H1 (cell line): ENCODE measurements at regions not wholly inside any gene's neighbourhood (a gene's known extent, or its start where the extent isn't known, plus 50 kb on each side); places are given as distances from the start of the nearest gene placed in this dataset.

Experiments used
- CTCF ChIA-PET: fragments of 300-600 bp; sonication (Branson Sonifier 250); formaldehyde crosslinking; loops from one replicate; lab custom pipeline; 2021; ENCODE audit not compliant: partially characterized antibody; lab: Charles Lee
- POLR2A ChIA-PET: fragments of 300-600 bp; sonication (Branson Sonifier 250); formaldehyde crosslinking; loops from one replicate; lab custom pipeline; 2021; ENCODE audit warnings: inconsistent platforms; ENCODE audit not compliant: partially characterized antibody; lab: Charles Lee
- DNase-seq, 2 experiments: peaks; one replicate each; pipeline versions ENCODE4 v3.0.0 to v3.0.0-alpha.2; 2010 to 2022; ENCODE audit warnings: low spot score in 2 of 2, low read depth in 1 of 2, mixed read lengths in 1 of 2
- FAIRE-seq: peaks from 2 replicates; lab custom pipeline; 2011; peaks lifted over from hg19 to GRCh38; lab: Jason Lieb, UNC
- H2AFZ ChIP-seq: 2 replicates; pipeline ENCODE4 v1.8.1; 2012; ENCODE audit warnings: low read length, inconsistent platforms
- H2AK5ac ChIP-seq: 2 replicates; pipeline ENCODE4 v1.6.1; 2013; ENCODE audit warnings: low read depth, low read length
- H2BK120ac ChIP-seq: replicated peaks from 2 replicates; pipeline ENCODE3; 2013; ENCODE audit warnings: low read depth, low read length, inconsistent platforms
- H2BK12ac ChIP-seq: 2 replicates; pipeline ENCODE4 v1.6.1; 2013; ENCODE audit warnings: low read depth, low read length
- H2BK15ac ChIP-seq: 2 replicates; pipeline ENCODE4 v1.6.1; 2013; ENCODE audit warnings: low read length
- H2BK20ac ChIP-seq: 2 replicates; pipeline ENCODE4 v1.6.1; 2013; ENCODE audit warnings: low read length
- H2BK5ac ChIP-seq: 2 replicates; pipeline ENCODE4 v1.6.1; 2013; ENCODE audit warnings: low read depth, low read length
- H3K14ac ChIP-seq: 2 replicates; pipeline ENCODE4 v1.6.1; 2013; ENCODE audit warnings: inconsistent platforms; ENCODE audit not compliant: insufficient read length
- H3K18ac ChIP-seq: 2 replicates; pipeline ENCODE4 v1.6.1; 2013; ENCODE audit warnings: low read length; ENCODE audit errors: extremely low read depth
- H3K23ac ChIP-seq: 2 replicates; pipeline ENCODE4 v1.6.1; 2013; ENCODE audit warnings: inconsistent platforms; ENCODE audit not compliant: insufficient read length
- H3K23me2 ChIP-seq: 2 replicates; pipeline ENCODE4 v1.6.1; 2013; ENCODE audit warnings: low read depth, low read length
- H3K27ac ChIP-seq: 2 replicates; pipeline ENCODE4 v1.6.1; 2011; ENCODE audit warnings: low read depth, low read length, inconsistent platforms
- H3K27me3 ChIP-seq, 4 experiments: replicated peaks in 1 of 4; 1 replicate in 1 of 4; 2 replicates in 3 of 4; pipeline versions ENCODE4 v1.6.1 to v1.8.1; 2011 to 2013; ENCODE audit warnings: low read length in 3 of 4, mild to moderate bottlenecking in 3 of 4, inconsistent platforms in 2 of 4, mixed read lengths in 2 of 4, moderate library complexity in 1 of 4; ENCODE audit not compliant: control insufficient read depth in 3 of 4, insufficient read depth in 3 of 4; ENCODE audit errors: extremely low read depth in 1 of 4
- H3K36me3 ChIP-seq, 4 experiments: 2 replicates each; pipeline versions ENCODE4 v1.6.1 to v1.8.1; 2011 to 2013; ENCODE audit warnings: mild to moderate bottlenecking in 4 of 4, low read length in 3 of 4, moderate library complexity in 2 of 4, control low read depth in 1 of 4, inconsistent platforms in 1 of 4; ENCODE audit not compliant: insufficient read depth in 4 of 4, control insufficient read depth in 2 of 4
- H3K4ac ChIP-seq: replicated peaks from 2 replicates; pipeline ENCODE3; 2013; ENCODE audit warnings: low read length, low read depth, mixed read lengths, inconsistent platforms; ENCODE audit not compliant: insufficient read length
- H3K4me1 ChIP-seq, 4 experiments: replicated peaks in 1 of 4; 1 replicate in 1 of 4; 2 replicates in 3 of 4; pipeline versions ENCODE4 v1.6.1 to v1.8.1; 2011 to 2013; ENCODE audit warnings: low read length in 3 of 4, inconsistent platforms in 2 of 4, mixed read lengths in 1 of 4; ENCODE audit not compliant: insufficient read depth in 4 of 4, control insufficient read depth in 3 of 4
- H3K4me2 ChIP-seq, 2 experiments: 2 replicates each; pipeline versions ENCODE4 v1.6.1 to v1.8.1; 2011 to 2013; ENCODE audit warnings: low read depth in 2 of 2, low read length in 2 of 2, control low read depth in 1 of 2, inconsistent platforms in 1 of 2, mild to moderate bottlenecking in 1 of 2; ENCODE audit not compliant: insufficient read depth in 1 of 2
- H3K4me3 ChIP-seq, 4 experiments: fragments of 200-600, 300-600 bp in 1 of 4; sonication (generic), shearing (Covaris generic), sonication (Bioruptor Twin) in 1 of 4; 2 replicates each; pipeline versions ENCODE4 v1.5.1 to v1.8.1; 2011 to 2016; ENCODE audit warnings: low read length in 4 of 4, low read depth in 3 of 4, control low read depth in 2 of 4, inconsistent platforms in 2 of 4, mild to moderate bottlenecking in 2 of 4, mixed read lengths in 1 of 4, moderate library complexity in 1 of 4; ENCODE audit not compliant: insufficient read depth in 2 of 4; ENCODE audit errors: extremely low read depth in 1 of 4
- H3K56ac ChIP-seq: replicated peaks from 2 replicates; pipeline ENCODE3; 2013; ENCODE audit warnings: low read depth, mild to moderate bottlenecking, mixed read lengths, low read length, inconsistent platforms; ENCODE audit not compliant: insufficient read length
- H3K79me1 ChIP-seq: 2 replicates; pipeline ENCODE4 v1.6.1; 2013; ENCODE audit warnings: low read depth, low read length, control low read depth
- H3K79me2 ChIP-seq, 2 experiments: 2 replicates each; pipeline versions ENCODE4 v1.6.1 to v1.8.1; 2012 to 2013; ENCODE audit warnings: low read length in 2 of 2, mild to moderate bottlenecking in 2 of 2, inconsistent platforms in 1 of 2; ENCODE audit not compliant: insufficient read depth in 2 of 2, control insufficient read depth in 1 of 2
- H3K9ac ChIP-seq, 4 experiments: replicated peaks in 1 of 4; 1 replicate in 1 of 4; 2 replicates in 3 of 4; pipeline versions ENCODE4 v1.6.1 to v1.8.1; 2011 to 2013; ENCODE audit warnings: low read depth in 3 of 4, low read length in 3 of 4, control low read depth in 2 of 4, mild to moderate bottlenecking in 2 of 4, moderate library complexity in 2 of 4, inconsistent platforms in 1 of 4; ENCODE audit errors: extremely low read depth in 1 of 4
- H3K9me3 ChIP-seq, 2 experiments: 2 replicates each; pipeline versions ENCODE4 v1.6.1 to v1.8.1; 2012 to 2013; ENCODE audit warnings: mild to moderate bottlenecking in 2 of 2, moderate library complexity in 2 of 2, control low read depth in 1 of 2, inconsistent platforms in 1 of 2, low read depth in 1 of 2, low read length in 1 of 2, mixed read lengths in 1 of 2; ENCODE audit not compliant: insufficient read depth in 2 of 2
- H4K20me1 ChIP-seq, 2 experiments: replicated peaks in 1 of 2; 2 replicates each; pipeline versions ENCODE3 to v1.8.1; 2011 to 2013; ENCODE audit warnings: inconsistent platforms in 2 of 2, low read length in 2 of 2, mild to moderate bottlenecking in 1 of 2; ENCODE audit not compliant: insufficient read depth in 2 of 2, control insufficient read depth in 1 of 2
- H4K5ac ChIP-seq: 2 replicates; pipeline ENCODE4 v1.6.1; 2013; ENCODE audit warnings: low read length, low read depth, mixed read lengths, inconsistent platforms; ENCODE audit not compliant: insufficient read length
- H4K8ac ChIP-seq: 2 replicates; pipeline ENCODE4 v1.8.0; 2013; ENCODE audit warnings: mild to moderate bottlenecking, moderate library complexity, low read length, inconsistent platforms; ENCODE audit not compliant: insufficient read depth; ENCODE audit errors: extremely low read depth
- H4K91ac ChIP-seq: replicated peaks from 2 replicates; pipeline ENCODE3; 2013; ENCODE audit warnings: low read length, mixed read lengths, inconsistent platforms; ENCODE audit not compliant: insufficient read length
- BCL11A ChIP-seq, 2 experiments: IDR thresholded peaks; one replicate each; pipeline ENCODE4 v1.6.1; 2011; ENCODE audit warnings: low read depth in 2 of 2, low read length in 2 of 2, mild to moderate bottlenecking in 2 of 2
- CBX8 ChIP-seq: fragments of 300-800, 300-1000 bp; sonication (generic); IDR thresholded peaks from 2 replicates; pipeline ENCODE4 v1.7.1; 2016; ENCODE audit warnings: low read depth, low read length, borderline replicate concordance
- CEBPB ChIP-seq: IDR thresholded peaks from 2 replicates; pipeline ENCODE4 v1.6.1; 2012; ENCODE audit warnings: low read depth, low read length
- CHD2 ChIP-seq: IDR thresholded peaks from 2 replicates; pipeline ENCODE4 v1.6.1; 2012; ENCODE audit warnings: low read length, improper control_type of control experiment
- E2F6 ChIP-seq: IDR thresholded peaks from 2 replicates; pipeline ENCODE4 v1.6.1; 2012; ENCODE audit warnings: inconsistent platforms
- GABPA ChIP-seq: IDR thresholded peaks from 2 replicates; pipeline ENCODE4 v1.6.1; 2011; ENCODE audit warnings: mild to moderate bottlenecking, low read length, moderate library complexity, borderline replicate concordance; ENCODE audit not compliant: insufficient read depth
- KDM1A ChIP-seq: fragments of 200-600, 300-600 bp; sonication (generic); IDR thresholded peaks from 2 replicates; pipeline ENCODE4 v1.7.1; 2016; ENCODE audit warnings: mild to moderate bottlenecking, low read length, borderline replicate concordance
- MAX ChIP-seq: IDR thresholded peaks from 2 replicates; pipeline ENCODE4 v1.6.1; 2012; ENCODE audit warnings: inconsistent platforms
- POLR2A ChIP-seq, 2 experiments: IDR thresholded peaks; 1 replicate in 1 of 2; 2 replicates in 1 of 2; pipeline ENCODE4 v1.6.1; 2011; ENCODE audit warnings: low read depth in 2 of 2, low read length in 2 of 2, mild to moderate bottlenecking in 2 of 2; ENCODE audit errors: control extremely low read depth in 1 of 2
- SAP30 ChIP-seq: fragments of 300-600 bp; sonication (generic); IDR thresholded peaks from 2 replicates; pipeline ENCODE4 v1.7.1; 2012; ENCODE audit warnings: low read length, moderate library complexity, mild to moderate bottlenecking, inconsistent platforms; ENCODE audit not compliant: insufficient read depth, insufficient replicate concordance
- SIRT6 ChIP-seq: IDR thresholded peaks from one replicate; pipeline ENCODE4 v1.7.1; 2012; ENCODE audit warnings: low read length, inconsistent platforms
- SP2 ChIP-seq: IDR thresholded peaks from 2 replicates; pipeline ENCODE4 v1.6.1; 2012; ENCODE audit warnings: mild to moderate bottlenecking, low read length, inconsistent platforms
- SUZ12 ChIP-seq: fragments of 200-600 bp; sonication (generic); IDR thresholded peaks from 2 replicates; pipeline ENCODE4 v1.6.1; 2012; ENCODE audit warnings: mild to moderate bottlenecking, inconsistent platforms, low read length, moderate library complexity, mixed read lengths
- TCF12 ChIP-seq: IDR thresholded peaks from 2 replicates; pipeline ENCODE4 v1.6.1; 2011; ENCODE audit warnings: low read depth, mild to moderate bottlenecking, low read length
- WGBS, 2 experiments: shearing (Covaris generic) in 1 of 2; methylation state at CpG; one replicate each; pipeline versions ENCODE4 v1.1.6 to v1.1.7; 2013 to 2015; ENCODE audit warnings: low lambda C conversion rate in 2 of 2, mixed read lengths in 2 of 2, inconsistent platforms in 1 of 2, low coverage in 1 of 2, missing lambda C conversion rate in 1 of 2; ENCODE audit not compliant: insufficient replicate concordance in 2 of 2, insufficient coverage in 1 of 2, insufficient read length in 1 of 2; ENCODE audit errors: extremely low coverage in 1 of 2, missing lambda C conversion rate in 1 of 2; 5-methylcytosine and 5-hydroxymethylcytosine counted together

- Histone ChIP-seq H3K9me3 (no peaks in the 10 kb centered on the region), H3K36me3 (no peaks in the 10 kb centered on the region), H2AK5ac (no peak overlapping the region), H3K4me2 (no peak overlapping the region), H3K4me3 (no peak overlapping the region), H3K27me3 (no peaks in the 10 kb centered on the region), H3K23ac (no peak overlapping the region), H3K27ac (no peak overlapping the region), H4K5ac (no peak overlapping the region), H2BK5ac (no peak overlapping the region), H3K9ac (no peak overlapping the region), H3K18ac (no peak overlapping the region), H2BK12ac (no peak overlapping the region), H2BK15ac (no peak overlapping the region), H2BK20ac (no peak overlapping the region), H4K8ac (no peak overlapping the region), H2AFZ (no peak overlapping the region), H3K4ac (no peak overlapping the region), H4K20me1 (no peaks in the 10 kb centered on the region), H4K91ac (no peak overlapping the region), H3K79me1 (no peaks in the 10 kb centered on the region), H3K56ac (no peak overlapping the region), H3K14ac (no peak overlapping the region), H3K23me2 (no peaks in the 10 kb centered on the region), H3K4me1 (no peaks in the 10 kb centered on the region), H3K79me2 (no peaks in the 10 kb centered on the region), H2BK120ac (no peak overlapping the region)
- POLR2A ChIA-PET: no interaction called here
- FAIRE-seq (no peak), DNase-seq (no peak)
- CTCF ChIA-PET: no interaction called here
- 81% methylated on average over 1 of the region's 1 CpG; no CpG with 5 or more reads in 1 of the 2 experiments for WGBS, 2 experiments
- no peak for TF ChIP-seq CEBPB
- TF ChIP-seq SP2: no peak
- TF ChIP-seq MAX: no peak
- no peak for TF ChIP-seq SUZ12
- no peak for TF ChIP-seq GABPA
- TF ChIP-seq POLR2A (IDR thresholded peaks at IDR 0.05; ENCODE audit: control extremely low read depth in 1 of 2, low read depth in 2 of 2, low read length in 2 of 2): no peak
- TF ChIP-seq CHD2: no peak
- TF ChIP-seq SAP30: no peak
- TF ChIP-seq KDM1A: no peak
- no peak for TF ChIP-seq SIRT6
- no peak for TF ChIP-seq CBX8
- TF ChIP-seq E2F6: no peak
- no peak for TF ChIP-seq TCF12
- no peak for TF ChIP-seq BCL11A (IDR thresholded peaks at IDR 0.05; ENCODE audit: low read depth in 2 of 2, low read length in 2 of 2)
Observed at GRCh38 chr5:166046956-166047355, 2244.5 kb upstream of the WWC1 start.
